K562 (cell line): ENCODE measurements at regions not wholly inside any gene's neighbourhood (a gene's known extent, or its start where the extent isn't known, plus 50 kb on each side); places are given as distances from the start of the nearest gene placed in this dataset.

Experiments used
- ATAC-seq: fragments of 200-7000 bp; cut with Tn5 transposase; 3 replicates; pipeline ENCODE4 v1.9.1; 2020; ENCODE audit warnings: moderate library complexity
- BruUV-seq: library from RNA; stranded (reverse); fragments of 400-500 nt; replicated peaks from 2 replicates; lab custom pipeline; 2021; lab: Mats Ljungman, UMichigan
- CTCF ChIA-PET: fragments of 300-600 bp; formaldehyde crosslinking; extraction: SDS; loops from one replicate; lab custom pipeline; 2021; ENCODE audit warnings: low intra/inter-chr PET ratio; lab: Yijun Ruan, JAX
- POLR2A ChIA-PET: fragments of 300-600, 350-650 bp; sonication (Branson Sonifier 250); formaldehyde crosslinking; extraction: SDS; loops from one replicate; lab custom pipeline; 2021; ENCODE audit warnings: antibody characterized with exemption, inconsistent platforms; lab: Yijun Ruan, JAX
- DNase-seq, 4 experiments: peaks; one replicate each; pipeline versions ENCODE4 v3.0.0 to v3.0.0-alpha.2; 2011 to 2018; ENCODE audit warnings: low spot score in 3 of 4, mixed read lengths in 3 of 4; ENCODE audit errors: extremely low read depth in 1 of 4
- FAIRE-seq: peaks from 2 replicates; lab custom pipeline; 2011; peaks lifted over from hg19 to GRCh38; lab: Jason Lieb, UNC
- H2AFZ ChIP-seq: 2 replicates; pipeline ENCODE4 v1.6.0; 2011; ENCODE audit warnings: low read depth, low read length, control low read depth, inconsistent platforms
- H3K27ac ChIP-seq: fragments of 200-600 bp; 3 replicates; pipeline ENCODE4 v1.8.0; 2011; ENCODE audit warnings: low read depth, mild to moderate bottlenecking, control low read depth, inconsistent platforms, low read length, moderate library complexity, mixed read lengths; ENCODE audit errors: extremely low read depth
- H3K27me3 ChIP-seq, 2 experiments: fragments of 300-600 bp in 1 of 2; 2 replicates in 1 of 2; 3 replicates in 1 of 2; pipeline versions ENCODE4 v1.6.0 to v1.8.0; 2011; ENCODE audit warnings: inconsistent platforms in 2 of 2, low read length in 2 of 2, mild to moderate bottlenecking in 1 of 2, mixed read lengths in 1 of 2, moderate library complexity in 1 of 2; ENCODE audit not compliant: control insufficient read depth in 2 of 2, insufficient read depth in 2 of 2
- H3K36me3 ChIP-seq: fragments of 300-600 bp; 3 replicates; pipeline ENCODE4 v1.8.0; 2011; ENCODE audit warnings: mild to moderate bottlenecking, low read length, inconsistent platforms; ENCODE audit not compliant: control insufficient read depth, insufficient read depth
- H3K4me1 ChIP-seq, 2 experiments: fragments of 200-600 bp in 1 of 2; replicated peaks in 1 of 2; 2 replicates in 1 of 2; 3 replicates in 1 of 2; pipeline versions ENCODE4 v1.5.1 to v1.8.0; 2011; ENCODE audit warnings: inconsistent platforms in 2 of 2, low read length in 2 of 2, mild to moderate bottlenecking in 1 of 2, mixed read lengths in 1 of 2, moderate library complexity in 1 of 2; ENCODE audit not compliant: control insufficient read depth in 2 of 2, insufficient read depth in 2 of 2
- H3K4me2 ChIP-seq: 2 replicates; pipeline ENCODE4 v1.6.1; 2011; ENCODE audit warnings: low read length, control low read depth, inconsistent platforms, mixed read lengths; ENCODE audit not compliant: insufficient read depth
- H3K4me3 ChIP-seq: fragments of 200-600 bp; sonication (generic), shearing (Covaris generic); 2 replicates; pipeline ENCODE4 v1.5.1; 2016; ENCODE audit warnings: control low read depth, inconsistent platforms
- H3K79me2 ChIP-seq: fragments of 200-600 bp; 3 replicates; pipeline ENCODE4 v1.8.0; 2011; ENCODE audit warnings: low read length, inconsistent platforms; ENCODE audit not compliant: control insufficient read depth, insufficient read depth
- H3K9ac ChIP-seq, 2 experiments: 2 replicates each; pipeline versions ENCODE4 v1.6.0 to v1.6.1; 2011; ENCODE audit warnings: low read depth in 2 of 2, low read length in 2 of 2, control low read depth in 1 of 2, inconsistent platforms in 1 of 2, mild to moderate bottlenecking in 1 of 2, mixed read lengths in 1 of 2; ENCODE audit not compliant: insufficient read depth in 1 of 2
- H3K9me1 ChIP-seq: one replicate; pipeline ENCODE4 v1.6.0; 2011; ENCODE audit warnings: inconsistent platforms, mild to moderate bottlenecking, low read length, moderate library complexity; ENCODE audit not compliant: control insufficient read depth, insufficient read depth
- H3K9me3 ChIP-seq: replicated peaks from 2 replicates; pipeline ENCODE4 v1.5.1; 2011; ENCODE audit warnings: low read depth, low read length, inconsistent platforms; ENCODE audit not compliant: control insufficient read depth, insufficient read depth
- H4K20me1 ChIP-seq: replicated peaks from 2 replicates; pipeline ENCODE4 v1.6.1; 2011; ENCODE audit warnings: low read length, inconsistent platforms, mixed read lengths; ENCODE audit not compliant: control insufficient read depth, insufficient read depth
- BACH1 ChIP-seq: fragments of 200-800 bp; sonication (Bioruptor generic); IDR thresholded peaks from 2 replicates; pipeline ENCODE4 v1.6.1; 2016; ENCODE audit warnings: missing genetic modification characterization, missing compliant biosample characterization
- CEBPZ ChIP-seq: fragments of 150-350 bp; IDR thresholded peaks from 2 replicates; pipeline ENCODE4 v1.6.1; 2014; ENCODE audit warnings: low read depth, mild to moderate bottlenecking, low read length, borderline replicate concordance
- HES1 ChIP-seq: fragments of 450-650 bp; IDR thresholded peaks from 2 replicates; pipeline ENCODE4 v1.6.1; 2016; ENCODE audit warnings: low read depth, mild to moderate bottlenecking, moderate library complexity
- IRF1 ChIP-seq: sonication (generic); formaldehyde crosslinking; IDR thresholded peaks from 2 replicates; pipeline ENCODE4 v1.8.0; 2022; ENCODE audit warnings: missing genetic modification reagents, mild to moderate bottlenecking, borderline replicate concordance
- IRF9 ChIP-seq: fragments of 450-650 bp; IDR thresholded peaks from 2 replicates; pipeline ENCODE4 v1.6.1; 2016; ENCODE audit warnings: missing biosample characterization, missing genetic modification characterization
- RBM14 ChIP-seq: fragments of 200-400 bp; formaldehyde crosslinking; IDR thresholded peaks from 2 replicates; pipeline ENCODE4 v1.6.1; 2018; ENCODE audit warnings: low read depth, mild to moderate bottlenecking, low read length, moderate library complexity, borderline replicate concordance; ENCODE audit not compliant: insufficient read depth
- RBM17 ChIP-seq: fragments of 200-400 bp; formaldehyde crosslinking; IDR thresholded peaks from 2 replicates; pipeline ENCODE4 v1.6.1; 2017; ENCODE audit warnings: low read depth, mild to moderate bottlenecking, low read length, borderline replicate concordance
- ZNF3 ChIP-seq: fragments of 250-450 bp; sonication (Bioruptor Pico); IDR thresholded peaks from 2 replicates; pipeline ENCODE4 v1.5.0; 2021; ENCODE audit warnings: mild to moderate bottlenecking, moderate library complexity
- ZNF780A ChIP-seq: fragments of 250-450 bp; sonication (Bioruptor Pico); IDR thresholded peaks from 2 replicates; pipeline ENCODE4 v1.5.0; 2021; ENCODE audit warnings: mild to moderate bottlenecking
- WGBS: fragments of 100-300 bp; shearing (Covaris generic); methylation state at CpG from one replicate; pipeline ENCODE4 v1.1.6; 2016; ENCODE audit warnings: low coverage, mixed read lengths; ENCODE audit not compliant: insufficient coverage; ENCODE audit errors: missing lambda C conversion rate; 5-methylcytosine and 5-hydroxymethylcytosine counted together
- in situ Hi-C: fragments of 300-500 bp; cut with MboI; formaldehyde crosslinking; loops from 4 replicates; pipeline ENCODE4 v1.15.0; 2018; ENCODE audit warnings: inconsistent platforms, mixed read lengths
- intact Hi-C: fragments of 100-400 bp; cut with micrococcal nuclease; formaldehyde crosslinking; loops from 2 replicates; pipeline ENCODE4 v1.14.2; 2022

GRCh38 chr1:100657876-100658715 lies 61.4 kb upstream of the VCAM1 start:
- H2AFZ ChIP-seq: no peak overlapping the region
- ATAC-seq (no peak), DNase-seq (no peak), FAIRE-seq (no peak)
- no peaks in the 10 kb centered on the region for H3K9me3 ChIP-seq
- no peak overlapping the region for H3K9ac ChIP-seq
- under 1% methylated on average over 10 of the region's 10 CpGs for WGBS
- no peaks in the 10 kb centered on the region for H3K9me1 ChIP-seq
- no peaks in the 10 kb centered on the region for H3K36me3 ChIP-seq
- H3K27me3 ChIP-seq: peaks cover 0 to 4% of the 10 kb centered on the region in 2 experiments; a peak in 1 of 5 replicates
- ChIA-PET POLR2A (interaction anchor here (0.6 to 1.3 kb wide), 2 partner anchors 12 to 142 kb away, joined by 3 read pairs; no protein-coding TSS in a partner anchor), CTCF (no interaction called here)
- H4K20me1 ChIP-seq: no peaks in the 10 kb centered on the region
- no peak overlapping the region for H3K4me2 ChIP-seq
- H3K4me1 ChIP-seq: no peaks in the 10 kb centered on the region
- H3K4me3 ChIP-seq: no peak overlapping the region
- BruUV-seq: no TSS peak
- intact Hi-C loops: no loop called here
- no peaks in the 10 kb centered on the region for H3K79me2 ChIP-seq
- H3K27ac ChIP-seq: no peak overlapping the region
- in situ Hi-C loops: no loop called here
- TF ChIP-seq RBM17 (no peak), ZNF780A (CRISPR knock-in tag) (no peak), RBM14 (no peak), IRF9 (no peak), ZNF3 (no peak), CEBPZ (no peak), BACH1 (tag) (no peak), HES1 (no peak), IRF1 (CRISPR knock-in tag) (no peak)
